ENCODE measurements at regions not wholly inside any gene's neighbourhood (a gene's known extent, or its start where the extent isn't known, plus 50 kb on each side); places are given as distances from the start of the nearest gene placed in this dataset.

DNA sequence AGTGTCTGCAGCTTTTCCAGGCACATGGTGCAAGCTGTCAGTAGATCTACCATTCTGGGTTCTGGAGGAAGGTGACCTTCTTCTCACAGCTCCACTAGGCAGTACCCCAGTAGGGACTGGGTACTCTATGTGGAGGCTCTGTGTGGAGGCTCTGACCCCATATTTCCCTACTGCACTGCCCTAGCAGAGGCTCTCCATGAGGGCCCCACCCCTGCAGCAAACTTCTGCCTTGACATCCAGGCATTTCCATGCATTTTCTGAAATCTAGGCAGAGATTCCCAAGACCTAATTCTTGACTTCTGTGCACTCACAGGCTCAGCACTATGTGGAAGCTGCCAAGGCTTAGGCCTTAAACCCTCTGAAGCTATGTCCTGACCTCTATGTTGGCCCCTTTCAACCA is 1060.0 kb downstream of the NAALADL2 start:
- no peak overlapping the region for H2BK120ac ChIP-seq (ENCODE audit: low read depth, low read length, poor library complexity, severe bottlenecking)
- H3K56ac ChIP-seq (ENCODE audit: insufficient read length, low read depth, low read length) = no peak overlapping the region
- no peak overlapping the region for H3K4ac ChIP-seq (ENCODE audit: low read depth, low read length)
- DNase-seq = no peak
- TF ChIP-seq CTCF (conservative IDR thresholded peaks at IDR 0.05) = no peak
- H3K27me3 ChIP-seq (ENCODE audit: insufficient read depth, low read length) = no peaks in the 10 kb centered on the region
- no peaks in the 10 kb centered on the region for H3K23me2 ChIP-seq (ENCODE audit: insufficient read length, low read depth, low read length, poor library complexity, severe bottlenecking)
- H4K20me1 ChIP-seq (ENCODE audit: control insufficient read depth, insufficient read depth, insufficient read length) = no peaks in the 10 kb centered on the region
- no peak overlapping the region for H3T11ph ChIP-seq (ENCODE audit: low read length)
- H3K23ac ChIP-seq (ENCODE audit: insufficient read length, low read depth, low read length) = no peak overlapping the region
- no peak overlapping the region for H3K27ac ChIP-seq (ENCODE audit: insufficient read length, low read depth, low read length)
- no peak overlapping the region for H2AFZ ChIP-seq (ENCODE audit: low read length)
- no peak overlapping the region for H4K5ac ChIP-seq (ENCODE audit: insufficient read length, low read depth, low read length)
- no peak overlapping the region for H4K91ac ChIP-seq (ENCODE audit: insufficient read length, low read depth, low read length)
- H2BK12ac ChIP-seq (ENCODE audit: insufficient read length, low read depth, low read length) = no peak overlapping the region
- Mint-ChIP-seq H3K27me3 (ENCODE audit: low read depth) (no peaks in the 10 kb centered on the region), H3K27ac (no peak overlapping the region), H3K4me3 (no peak overlapping the region), H3K4me1 (no peaks in the 10 kb centered on the region), H3K9me3 (peaks cover 26 to 29% of the 10 kb centered on the region in 2 experiments), H3K36me3 (ENCODE audit: insufficient read depth in 1 of 3, low read depth in 3 of 3) (peaks cover 5 to 25% (median 14%) of the 10 kb centered on the region in 3 experiments; a peak in 6 of 7 replicates)
- H3K14ac ChIP-seq (ENCODE audit: insufficient read depth, low read length) = no peak overlapping the region
- no peak overlapping the region for H2AK5ac ChIP-seq (ENCODE audit: insufficient read length, low read length)
- no peak overlapping the region for H3K4me2 ChIP-seq (ENCODE audit: insufficient read depth, insufficient read length, low read length)
- H3K9ac ChIP-seq (ENCODE audit: extremely low read depth, insufficient read length, low read length) = no peak overlapping the region
- H3K79me1 ChIP-seq (ENCODE audit: insufficient read depth, low read depth, low read length, poor library complexity, severe bottlenecking) = no peaks in the 10 kb centered on the region
- H2BK20ac ChIP-seq (ENCODE audit: low read depth, low read length, poor library complexity, severe bottlenecking) = no peak overlapping the region
- no peak overlapping the region for H2BK5ac ChIP-seq (ENCODE audit: insufficient read length, low read length)
- H4K8ac ChIP-seq (replicated peaks; ENCODE audit: insufficient read length, low read depth, low read length) = no peak overlapping the region
- no peaks in the 10 kb centered on the region for H3K4me1 ChIP-seq (ENCODE audit: insufficient read depth, low read length)
- no peak overlapping the region for H3K18ac ChIP-seq (ENCODE audit: insufficient read length, low read depth, low read length)
- H3K9me3 ChIP-seq (ENCODE audit: control insufficient read depth, low read depth, low read length) = peaks cover 10% of the 10 kb centered on the region
- no peak overlapping the region for H2BK15ac ChIP-seq (ENCODE audit: low read depth, low read length)
- no peaks in the 10 kb centered on the region for H3K79me2 ChIP-seq (ENCODE audit: insufficient read depth, low read length)

All from H9 (cell line).